Naive thymus-derived CD4-positive, alpha-beta T cell (primary cell): ENCODE measurements at regions not wholly inside any gene's neighbourhood (a gene's known extent, or its start where the extent isn't known, plus 50 kb on each side); places are given as distances from the start of the nearest gene placed in this dataset.

Source experiments
- ATAC-seq: fragments of 150-1000 bp; cut with Tn5 transposase; 2 replicates; pipeline ENCODE4 v1.10.0; 2021; ENCODE audit warnings: mild to moderate bottlenecking, moderate library complexity
- CTCF ChIA-PET: fragments of 350-600 bp; sonication (Branson Sonifier 250); formaldehyde crosslinking; loops from one replicate; lab custom pipeline; 2021; ENCODE audit warnings: antibody characterized with exemption; lab: Charles Lee
- POLR2A ChIA-PET: fragments of 350-600 bp; sonication (Branson Sonifier 250); formaldehyde crosslinking; loops from one replicate; lab custom pipeline; 2021; ENCODE audit warnings: antibody characterized with exemption, inconsistent platforms; lab: Charles Lee
- DNase-seq, 9 donors: peaks; one replicate each; pipeline versions ENCODE4 v3.0.0 to v3.0.0-alpha.2; 2020 to 2022; ENCODE audit warnings: mixed read lengths in 1 of 9
- H3K27ac ChIP-seq: one replicate; pipeline ENCODE4 v1.7.0; 2013; ENCODE audit warnings: mild to moderate bottlenecking, low read depth, low read length, moderate library complexity
- H3K27me3 ChIP-seq, 2 donors: one replicate each; pipeline ENCODE4 v1.7.0; 2013; ENCODE audit warnings: low read length in 2 of 2, mild to moderate bottlenecking in 2 of 2, moderate library complexity in 2 of 2; ENCODE audit not compliant: control insufficient read depth in 2 of 2, insufficient read depth in 2 of 2
- H3K36me3 ChIP-seq, 3 experiments: 1 replicate in 2 of 3; 2 replicates in 1 of 3; pipeline ENCODE4 v1.7.0; 2013; ENCODE audit warnings: low read length in 3 of 3, mild to moderate bottlenecking in 3 of 3, moderate library complexity in 1 of 3; ENCODE audit not compliant: insufficient read depth in 3 of 3, control insufficient read depth in 2 of 3
- H3K4me1 ChIP-seq, 2 donors: one replicate each; pipeline ENCODE4 v1.7.0; 2013; ENCODE audit warnings: low read length in 2 of 2, mild to moderate bottlenecking in 2 of 2, moderate library complexity in 1 of 2; ENCODE audit not compliant: control insufficient read depth in 2 of 2, insufficient read depth in 2 of 2
- H3K4me3 ChIP-seq: 2 replicates; pipeline ENCODE4 v1.7.0; 2013; ENCODE audit warnings: mild to moderate bottlenecking, low read length
- H3K9me3 ChIP-seq, 3 experiments: 1 replicate in 2 of 3; 2 replicates in 1 of 3; pipeline ENCODE4 v1.7.0; 2013; ENCODE audit warnings: low read length in 3 of 3; ENCODE audit not compliant: control insufficient read depth in 2 of 3
- H3K27ac Mint-ChIP-seq, 9 donors: one replicate each; pipeline ENCODE4 v1.8.0; 2020 to 2022; ENCODE audit warnings: mixed read lengths in 9 of 9, mild to moderate bottlenecking in 8 of 9, moderate library complexity in 5 of 9, inconsistent platforms in 2 of 9
- H3K27me3 Mint-ChIP-seq, 5 donors: one replicate each; pipeline ENCODE4 v1.8.0; 2021 to 2022; ENCODE audit warnings: mixed read lengths in 5 of 5, mild to moderate bottlenecking in 1 of 5
- H3K36me3 Mint-ChIP-seq, 5 donors: one replicate each; pipeline ENCODE4 v1.8.0; 2020 to 2022; ENCODE audit warnings: mixed read lengths in 5 of 5, mild to moderate bottlenecking in 3 of 5, inconsistent platforms in 1 of 5
- H3K4me1 Mint-ChIP-seq, 7 donors: one replicate each; pipeline ENCODE4 v1.8.0; 2020 to 2022; ENCODE audit warnings: mixed read lengths in 7 of 7, mild to moderate bottlenecking in 3 of 7, inconsistent platforms in 1 of 7
- H3K4me3 Mint-ChIP-seq, 10 donors: one replicate each; pipeline ENCODE4 v1.8.0; 2020 to 2022; ENCODE audit warnings: mild to moderate bottlenecking in 10 of 10, mixed read lengths in 10 of 10, moderate library complexity in 6 of 10, inconsistent platforms in 2 of 10
- H3K9me3 Mint-ChIP-seq, 11 donors: one replicate each; pipeline ENCODE4 v1.8.0; 2020 to 2022; ENCODE audit warnings: mixed read lengths in 11 of 11, mild to moderate bottlenecking in 4 of 11, inconsistent platforms in 1 of 11, moderate library complexity in 1 of 11
- intact Hi-C, 2 donors: fragments of 100-400 bp; cut with micrococcal nuclease; formaldehyde crosslinking; loops; one replicate each; pipeline ENCODE4 v1.15.1; 2023

DNA sequence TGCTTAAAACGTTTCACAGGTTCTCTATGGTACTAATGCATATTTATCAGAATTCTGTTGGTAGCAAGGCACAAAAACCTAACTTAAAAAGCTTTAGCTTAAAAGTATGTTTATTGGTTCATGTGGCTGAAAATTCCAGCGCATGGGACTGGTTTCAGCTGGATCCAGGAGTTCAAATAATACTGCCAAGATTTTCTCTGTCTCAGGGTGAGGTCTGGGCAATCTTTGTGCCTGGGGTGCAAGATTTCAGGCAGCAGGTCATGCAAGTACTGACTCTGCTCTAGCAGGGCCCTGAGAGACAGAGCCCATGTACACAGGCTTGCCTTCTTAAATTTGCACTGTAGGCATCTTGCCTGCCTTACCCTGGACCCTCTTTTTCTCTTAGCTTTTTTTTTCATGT lies 134.2 kb upstream of the GAS1 start:
- no peaks in the 10 kb centered on the region for H3K4me1 ChIP-seq
- no peak overlapping the region for H3K4me3 ChIP-seq
- Mint-ChIP-seq H3K27ac (no peak overlapping the region), H3K36me3 (no peaks in the 10 kb centered on the region), H3K4me3 (no peak overlapping the region), H3K27me3 (peaks cover 0 to 14% (median 5%) of the 10 kb centered on the region in 5 donors), H3K9me3 (peaks cover 0 to 16% (median 5%) of the 10 kb centered on the region in 11 donors), H3K4me1 (no peaks in the 10 kb centered on the region)
- no peaks in the 10 kb centered on the region for H3K36me3 ChIP-seq
- no peaks in the 10 kb centered on the region for H3K27me3 ChIP-seq
- ChIA-PET CTCF (no interaction called here), POLR2A (no interaction called here)
- DNase-seq (no peak), ATAC-seq (no peak)
- no peak overlapping the region for H3K27ac ChIP-seq
- no peaks in the 10 kb centered on the region for H3K9me3 ChIP-seq
- intact Hi-C loops = no loop called here

DNA sequence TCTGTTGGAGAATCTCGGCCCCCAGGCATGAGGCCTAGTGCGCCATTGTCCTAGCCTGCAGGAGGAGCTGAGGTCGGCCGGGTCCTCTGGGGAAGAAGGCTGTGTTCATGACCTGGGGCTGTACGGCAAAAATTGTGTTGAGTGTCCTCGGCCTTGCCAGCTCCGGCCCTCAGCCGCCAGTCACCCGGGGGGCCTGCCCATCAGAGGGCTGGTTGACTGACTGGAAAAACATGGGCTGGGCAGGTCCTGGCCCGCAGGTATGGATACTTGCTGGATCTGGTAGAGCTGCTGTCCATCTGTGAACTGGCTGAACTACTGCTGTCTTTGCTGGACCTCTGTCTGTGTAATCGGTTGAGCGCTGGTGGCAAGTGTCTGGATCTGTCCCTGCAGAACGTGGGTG lies 136.7 kb upstream of the GAS1 start:
- Histone ChIP-seq H3K4me1 (no peaks in the 10 kb centered on the region), H3K27me3 (no peaks in the 10 kb centered on the region), H3K36me3 (no peaks in the 10 kb centered on the region), H3K4me3 (no peak overlapping the region), H3K27ac (no peak overlapping the region), H3K9me3 (no peaks in the 10 kb centered on the region)
- Mint-ChIP-seq H3K27ac (no peak overlapping the region), H3K4me1 (peaks cover 0 to 2% (median 0%) of the 10 kb centered on the region in 7 donors), H3K27me3 (peaks cover 0 to 21% (median 8%) of the 10 kb centered on the region in 5 donors), H3K4me3 (no peak overlapping the region), H3K36me3 (no peaks in the 10 kb centered on the region), H3K9me3 (peaks cover 0 to 13% (median 5%) of the 10 kb centered on the region in 11 donors)
- ATAC-seq = no peak
- ChIA-PET POLR2A (no interaction called here), CTCF (no interaction called here)
- intact Hi-C loops = no loop called here
- DNase-seq = no peak

DNA sequence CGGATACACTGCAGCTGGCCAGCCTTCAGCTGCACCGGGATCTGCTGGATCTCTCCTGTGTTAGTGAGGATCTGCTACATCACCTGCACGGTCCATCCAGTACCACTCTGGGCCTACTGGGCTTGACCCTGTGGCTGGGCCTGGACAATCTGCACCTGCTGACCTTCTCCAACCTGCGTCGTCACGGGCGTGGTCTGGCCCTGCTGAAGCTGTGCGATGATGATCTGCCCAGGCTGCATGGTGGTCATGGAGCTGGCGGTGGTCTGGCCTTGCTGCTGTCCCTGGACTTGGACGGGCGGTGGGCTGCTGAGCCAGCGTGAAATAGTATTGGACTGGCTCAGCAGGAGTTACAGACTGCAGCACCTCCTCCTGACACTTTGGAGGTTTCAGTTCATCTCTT lies 137.1 kb upstream of the GAS1 start:
- H3K36me3 ChIP-seq = no peaks in the 10 kb centered on the region
- ChIA-PET CTCF (no interaction called here), POLR2A (no interaction called here)
- H3K4me1 Mint-ChIP-seq = peaks cover 0 to 2% (median 0%) of the 10 kb centered on the region in 7 donors
- H3K27me3 ChIP-seq = no peaks in the 10 kb centered on the region
- intact Hi-C loops = no loop called here
- no peaks in the 10 kb centered on the region for H3K4me1 ChIP-seq
- peaks cover 0 to 21% (median 8%) of the 10 kb centered on the region in 5 donors for H3K27me3 Mint-ChIP-seq
- no peaks in the 10 kb centered on the region for H3K9me3 ChIP-seq
- no peak overlapping the region for H3K4me3 ChIP-seq
- DNase-seq (no peak), ATAC-seq (no peak)
- no peak overlapping the region for H3K27ac ChIP-seq
- H3K4me3 Mint-ChIP-seq = no peak overlapping the region
- H3K27ac Mint-ChIP-seq = no peak overlapping the region
- peaks cover 0 to 11% (median 3%) of the 10 kb centered on the region in 11 donors for H3K9me3 Mint-ChIP-seq
- no peaks in the 10 kb centered on the region for H3K36me3 Mint-ChIP-seq

DNA sequence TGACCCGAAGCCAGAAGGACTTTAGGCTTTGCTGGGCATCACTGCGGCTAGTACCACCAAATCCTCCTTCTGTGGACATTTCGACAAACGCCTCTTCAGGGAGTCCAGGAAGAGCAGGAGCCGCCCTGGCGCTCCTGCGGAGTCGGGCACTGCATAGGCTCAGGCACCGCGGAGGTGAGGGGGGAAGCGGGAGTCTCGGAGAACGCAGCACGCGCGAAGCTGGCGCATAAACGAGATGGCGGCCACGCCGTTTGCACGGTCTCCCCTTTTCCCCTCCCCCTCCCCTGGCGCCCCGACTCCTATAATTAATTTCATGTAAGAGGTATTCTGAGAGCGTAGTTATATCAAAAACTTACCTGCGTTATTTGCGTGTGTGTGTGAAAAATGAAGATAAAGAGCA lies 137.8 kb upstream of the GAS1 start:
- Histone ChIP-seq H3K9me3 (no peaks in the 10 kb centered on the region), H3K27me3 (no peaks in the 10 kb centered on the region), H3K4me1 (no peaks in the 10 kb centered on the region), H3K27ac (no peak overlapping the region), H3K4me3 (no peak overlapping the region), H3K36me3 (no peaks in the 10 kb centered on the region)
- no peak overlapping the region for H3K27ac Mint-ChIP-seq
- ATAC-seq (no peak), DNase-seq (no peak)
- peaks cover 0 to 8% (median 2%) of the 10 kb centered on the region in 11 donors for H3K9me3 Mint-ChIP-seq
- no peaks in the 10 kb centered on the region for H3K36me3 Mint-ChIP-seq
- ChIA-PET POLR2A (no interaction called here), CTCF (no interaction called here)
- H3K27me3 Mint-ChIP-seq = peaks cover 0 to 21% (median 8%) of the 10 kb centered on the region in 5 donors
- peaks cover 0 to 2% (median 0%) of the 10 kb centered on the region in 7 donors for H3K4me1 Mint-ChIP-seq
- intact Hi-C loops = no loop called here
- H3K4me3 Mint-ChIP-seq = no peak overlapping the region

DNA sequence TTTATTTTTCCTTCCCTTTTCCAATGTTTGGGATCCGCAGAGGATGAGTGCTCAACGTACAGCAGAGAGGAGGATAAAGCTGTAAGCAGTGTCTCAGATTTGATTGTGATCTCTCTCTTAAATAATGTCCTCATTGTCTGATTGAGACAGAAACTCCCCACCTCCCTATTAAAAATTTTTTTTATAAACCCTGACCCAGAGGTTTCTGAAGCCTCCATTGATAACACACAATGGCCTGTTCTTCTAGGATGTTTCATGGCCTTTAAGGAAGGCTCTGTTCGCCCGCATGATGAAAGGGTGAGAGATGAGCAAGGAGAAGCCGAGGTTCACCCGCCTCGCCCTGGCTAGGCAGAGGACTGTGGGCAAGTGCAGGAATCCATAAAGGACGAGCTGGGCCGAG lies 138.2 kb upstream of the GAS1 start:
- peaks cover 0 to 2% (median 0%) of the 10 kb centered on the region in 7 donors for H3K4me1 Mint-ChIP-seq
- H3K27ac ChIP-seq = no peak overlapping the region
- intact Hi-C loops = no loop called here
- no peaks in the 10 kb centered on the region for H3K4me1 ChIP-seq
- no peak overlapping the region for H3K4me3 Mint-ChIP-seq
- H3K27me3 ChIP-seq = no peaks in the 10 kb centered on the region
- H3K27ac Mint-ChIP-seq = no peak overlapping the region
- ATAC-seq (no peak), DNase-seq (no peak)
- H3K27me3 Mint-ChIP-seq = peaks cover 0 to 21% (median 8%) of the 10 kb centered on the region in 5 donors
- H3K9me3 ChIP-seq = no peaks in the 10 kb centered on the region
- H3K36me3 Mint-ChIP-seq = no peaks in the 10 kb centered on the region
- H3K9me3 Mint-ChIP-seq = peaks cover 0 to 5% (median 1%) of the 10 kb centered on the region in 11 donors
- H3K4me3 ChIP-seq = no peak overlapping the region
- POLR2A ChIA-PET = no interaction called here
- H3K36me3 ChIP-seq = no peaks in the 10 kb centered on the region
- CTCF ChIA-PET = no interaction called here

DNA sequence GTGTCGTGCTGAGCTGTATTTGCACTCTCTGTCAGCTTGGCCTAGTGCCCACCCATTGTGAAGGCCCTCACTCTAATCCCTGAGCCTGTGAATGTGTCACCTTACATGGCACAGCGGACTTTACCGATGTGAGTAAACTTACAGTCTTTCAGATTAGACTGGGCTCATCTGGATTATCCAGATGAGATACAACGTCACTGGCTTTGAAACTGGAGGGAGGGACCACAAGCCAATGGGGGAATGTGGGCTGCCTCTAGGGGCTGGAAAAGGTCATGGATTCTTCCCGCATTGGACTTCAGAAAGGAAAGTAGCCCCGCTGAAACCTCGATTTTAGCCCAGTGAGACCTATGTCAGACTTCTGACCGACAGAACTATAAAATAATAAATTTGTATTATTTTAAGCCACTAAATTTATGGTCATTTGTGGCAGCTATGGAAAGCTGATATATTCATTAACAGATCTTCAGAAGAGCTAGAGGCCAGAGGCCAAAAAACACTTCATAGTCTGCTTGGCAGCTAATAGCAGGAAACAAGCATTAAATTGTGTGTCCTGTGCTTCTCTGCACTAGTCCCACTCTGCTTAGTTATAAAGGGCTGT lies 139.0 kb upstream of the GAS1 start:
- Histone ChIP-seq H3K36me3 (no peaks in the 10 kb centered on the region), H3K9me3 (no peaks in the 10 kb centered on the region), H3K27ac (no peak overlapping the region), H3K4me3 (no peak overlapping the region), H3K27me3 (no peaks in the 10 kb centered on the region), H3K4me1 (no peaks in the 10 kb centered on the region)
- Mint-ChIP-seq H3K36me3 (no peaks in the 10 kb centered on the region), H3K27me3 (peaks cover 0 to 21% (median 8%) of the 10 kb centered on the region in 5 donors), H3K27ac (no peak overlapping the region), H3K4me3 (no peak overlapping the region), H3K4me1 (peaks cover 0 to 2% (median 0%) of the 10 kb centered on the region in 7 donors), H3K9me3 (peaks cover 0 to 5% (median 0%) of the 10 kb centered on the region in 11 donors)
- ATAC-seq (no peak), DNase-seq (no peak)
- ChIA-PET CTCF (no interaction called here), POLR2A (no interaction called here)
- intact Hi-C loops = no loop called here

DNA sequence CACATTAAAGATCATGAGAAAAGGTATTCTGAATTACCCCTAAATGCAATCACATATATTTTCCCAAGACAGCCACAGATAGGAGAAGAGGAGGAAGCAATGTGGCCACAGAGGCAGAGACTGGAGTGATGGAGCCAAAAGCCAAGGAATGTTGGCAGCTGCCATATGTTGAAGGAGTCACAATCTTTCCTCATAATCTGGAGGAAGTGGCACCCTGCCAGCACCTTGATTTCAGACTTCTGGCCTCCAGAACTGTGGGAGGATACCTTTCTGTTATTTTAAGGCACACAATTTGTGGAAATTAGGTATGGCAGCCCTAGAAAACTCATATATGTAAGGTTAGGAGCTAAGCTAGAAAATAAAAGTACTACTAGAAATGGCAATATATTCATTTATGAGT lies 139.9 kb upstream of the GAS1 start:
- POLR2A ChIA-PET = no interaction called here
- no peak overlapping the region for H3K4me3 ChIP-seq
- H3K9me3 ChIP-seq = no peaks in the 10 kb centered on the region
- H3K36me3 ChIP-seq = no peaks in the 10 kb centered on the region
- no peak overlapping the region for H3K4me3 Mint-ChIP-seq
- H3K9me3 Mint-ChIP-seq = peaks cover 0 to 5% (median 0%) of the 10 kb centered on the region in 11 donors
- H3K4me1 ChIP-seq = no peaks in the 10 kb centered on the region
- CTCF ChIA-PET = no interaction called here
- peaks cover 0 to 2% (median 0%) of the 10 kb centered on the region in 7 donors for H3K4me1 Mint-ChIP-seq
- DNase-seq (no peak), ATAC-seq (no peak)
- peaks cover 0 to 27% (median 10%) of the 10 kb centered on the region in 5 donors for H3K27me3 Mint-ChIP-seq
- no peak overlapping the region for H3K27ac Mint-ChIP-seq
- intact Hi-C loops = no loop called here
- no peak overlapping the region for H3K27ac ChIP-seq
- no peaks in the 10 kb centered on the region for H3K36me3 Mint-ChIP-seq
- H3K27me3 ChIP-seq = no peaks in the 10 kb centered on the region
